Mesenchymal stem cell (in vitro differentiated cells and primary cell): ENCODE measurements at regions not wholly inside any gene's neighbourhood (a gene's known extent, or its start where the extent isn't known, plus 50 kb on each side); places are given as distances from the start of the nearest gene placed in this dataset.

Experiments used
- DNase-seq: peaks from one replicate; pipeline ENCODE4 v3.0.0-alpha.2; 2013
- H2AFZ ChIP-seq: one replicate; pipeline ENCODE4 v1.6.1; 2013; ENCODE audit warnings: low read depth, mild to moderate bottlenecking, control low read depth, inconsistent platforms, low read length, moderate library complexity
- H2AK5ac ChIP-seq: 2 replicates; pipeline ENCODE4 v1.6.1; 2013; ENCODE audit warnings: low read length, moderate library complexity, mild to moderate bottlenecking, inconsistent platforms; ENCODE audit not compliant: severe bottlenecking
- H2BK120ac ChIP-seq: one replicate; pipeline ENCODE4 v1.6.1; 2013; ENCODE audit warnings: low read depth, mild to moderate bottlenecking, inconsistent platforms, low read length, moderate library complexity
- H2BK12ac ChIP-seq, 2 experiments: one replicate each; pipeline ENCODE4 v1.6.1; 2013; ENCODE audit warnings: inconsistent platforms in 2 of 2, low read length in 2 of 2, mild to moderate bottlenecking in 2 of 2, moderate library complexity in 2 of 2, control low read depth in 1 of 2
- H2BK15ac ChIP-seq: one replicate; pipeline ENCODE4 v1.6.1; 2013; ENCODE audit warnings: mild to moderate bottlenecking, low read depth, inconsistent platforms; ENCODE audit not compliant: poor library complexity, severe bottlenecking
- H2BK5ac ChIP-seq: 2 replicates; pipeline ENCODE4 v1.6.1; 2013; ENCODE audit warnings: low read depth, mild to moderate bottlenecking, low read length, control low read depth, inconsistent platforms; ENCODE audit not compliant: poor library complexity, severe bottlenecking
- H3K14ac ChIP-seq, 2 experiments: one replicate each; pipeline ENCODE4 v1.6.1; 2013; ENCODE audit warnings: inconsistent platforms in 2 of 2, low read length in 2 of 2, control low read depth in 1 of 2, mild to moderate bottlenecking in 1 of 2, moderate library complexity in 1 of 2
- H3K18ac ChIP-seq, 2 experiments: one replicate each; pipeline ENCODE4 v1.6.1; 2013; ENCODE audit warnings: inconsistent platforms in 2 of 2, low read length in 2 of 2, control low read depth in 1 of 2, low read depth in 1 of 2, mild to moderate bottlenecking in 1 of 2
- H3K23ac ChIP-seq, 2 experiments: one replicate each; pipeline ENCODE4 v1.6.1; 2013; ENCODE audit warnings: inconsistent platforms in 2 of 2, low read length in 2 of 2, mild to moderate bottlenecking in 2 of 2, moderate library complexity in 2 of 2, control low read depth in 1 of 2
- H3K27ac ChIP-seq: 2 replicates; pipeline ENCODE4 v1.5.1; 2013; ENCODE audit warnings: mild to moderate bottlenecking, moderate library complexity, low read length, control low read depth, inconsistent platforms; ENCODE audit not compliant: poor library complexity, severe bottlenecking
- H3K27me3 ChIP-seq, 2 experiments: 2 replicates each; pipeline versions ENCODE4 v1.6.1 to v1.7.0; 2013; ENCODE audit warnings: low read length in 2 of 2, mild to moderate bottlenecking in 2 of 2, moderate library complexity in 2 of 2, control low read depth in 1 of 2, inconsistent platforms in 1 of 2; ENCODE audit not compliant: control insufficient read depth in 1 of 2, insufficient read depth in 1 of 2
- H3K36me3 ChIP-seq, 2 experiments: 2 replicates each; pipeline versions ENCODE4 v1.6.1 to v1.7.0; 2013; ENCODE audit warnings: low read length in 2 of 2, control low read depth in 1 of 2, inconsistent platforms in 1 of 2, low read depth in 1 of 2, mild to moderate bottlenecking in 1 of 2; ENCODE audit not compliant: insufficient read depth in 2 of 2, control insufficient read depth in 1 of 2
- H3K4ac ChIP-seq, 2 experiments: one replicate each; pipeline ENCODE4 v1.6.1; 2013; ENCODE audit warnings: inconsistent platforms in 2 of 2, low read length in 2 of 2, mild to moderate bottlenecking in 2 of 2, moderate library complexity in 2 of 2, control low read depth in 1 of 2, low read depth in 1 of 2
- H3K4me1 ChIP-seq: 2 replicates; pipeline ENCODE4 v1.6.1; 2013; ENCODE audit warnings: low read depth, low read length, control low read depth; ENCODE audit not compliant: control insufficient read depth, insufficient read depth
- H3K4me2 ChIP-seq: 2 replicates; pipeline ENCODE4 v1.6.1; 2013; ENCODE audit warnings: low read length, mild to moderate bottlenecking, inconsistent platforms; ENCODE audit not compliant: poor library complexity, severe bottlenecking
- H3K4me3 ChIP-seq, 2 experiments: 2 replicates each; pipeline versions ENCODE4 v1.5.1 to v1.7.0; 2013; ENCODE audit warnings: low read length in 2 of 2, mild to moderate bottlenecking in 2 of 2, control low read depth in 1 of 2, low read depth in 1 of 2; ENCODE audit not compliant: insufficient read depth in 1 of 2
- H3K79me1 ChIP-seq: replicated peaks from 2 replicates; pipeline ENCODE4 v1.6.1; 2013; ENCODE audit warnings: mild to moderate bottlenecking, control low read depth, low read length, inconsistent platforms; ENCODE audit not compliant: poor library complexity, severe bottlenecking
- H3K9ac ChIP-seq: 2 replicates; pipeline ENCODE4 v1.7.0; 2013; ENCODE audit warnings: mild to moderate bottlenecking, low read length, moderate library complexity
- H3K9me3 ChIP-seq: 2 replicates; pipeline ENCODE4 v1.7.0; 2013; ENCODE audit warnings: mild to moderate bottlenecking, low read length; ENCODE audit not compliant: control insufficient read depth
- H4K8ac ChIP-seq: one replicate; pipeline ENCODE4 v1.6.1; 2013; ENCODE audit warnings: inconsistent platforms, mild to moderate bottlenecking, low read length, moderate library complexity
- H4K91ac ChIP-seq: one replicate; pipeline ENCODE4 v1.6.1; 2013; ENCODE audit warnings: mild to moderate bottlenecking, low read length, inconsistent platforms
- WGBS: methylation state at CpG from one replicate; pipeline ENCODE4 v1.1.7; 2013; ENCODE audit warnings: mixed read lengths; 5-methylcytosine and 5-hydroxymethylcytosine counted together

DNA sequence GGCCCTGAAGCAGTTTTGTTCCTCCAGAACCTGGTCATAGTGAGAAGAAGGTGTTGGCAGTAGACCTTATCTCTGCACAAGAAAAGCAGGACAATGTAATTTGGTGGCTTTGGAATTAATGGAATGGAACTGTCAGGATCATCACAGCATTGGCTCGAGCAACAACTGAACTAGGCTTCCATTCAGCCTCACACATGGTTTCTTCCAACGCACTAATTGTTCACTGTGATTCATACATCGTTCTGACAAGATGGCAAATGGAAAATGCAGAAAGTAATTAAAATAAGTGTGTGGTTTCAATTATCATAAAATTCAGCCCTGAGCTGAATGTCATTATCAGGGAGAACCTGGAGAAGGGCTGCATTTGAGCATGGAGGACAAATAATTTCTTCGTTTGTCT, 80.6 kb downstream of the MFSD1 start:
- Histone ChIP-seq H3K23ac (no peak overlapping the region), H4K91ac (no peak overlapping the region), H3K27me3 (no peaks in the 10 kb centered on the region), H3K14ac (no peak overlapping the region), H3K4ac (no peak overlapping the region), H3K4me2 (no peak overlapping the region), H2BK5ac (no peak overlapping the region), H3K18ac (no peak overlapping the region), H3K4me3 (no peak overlapping the region), H2BK12ac (no peak overlapping the region), H4K8ac (no peak overlapping the region), H3K9me3 (no peaks in the 10 kb centered on the region), H2BK120ac (no peak overlapping the region), H3K9ac (no peak overlapping the region), H3K27ac (no peak overlapping the region), H3K4me1 (no peaks in the 10 kb centered on the region), H3K36me3 (no peaks in the 10 kb centered on the region), H2AK5ac (no peak overlapping the region), H2BK15ac (no peak overlapping the region), H2AFZ (no peak overlapping the region), H3K79me1 (no peaks in the 10 kb centered on the region)
- no peak for DNase-seq
- WGBS: 81% methylated on average over 4 of the region's 4 CpGs

DNA sequence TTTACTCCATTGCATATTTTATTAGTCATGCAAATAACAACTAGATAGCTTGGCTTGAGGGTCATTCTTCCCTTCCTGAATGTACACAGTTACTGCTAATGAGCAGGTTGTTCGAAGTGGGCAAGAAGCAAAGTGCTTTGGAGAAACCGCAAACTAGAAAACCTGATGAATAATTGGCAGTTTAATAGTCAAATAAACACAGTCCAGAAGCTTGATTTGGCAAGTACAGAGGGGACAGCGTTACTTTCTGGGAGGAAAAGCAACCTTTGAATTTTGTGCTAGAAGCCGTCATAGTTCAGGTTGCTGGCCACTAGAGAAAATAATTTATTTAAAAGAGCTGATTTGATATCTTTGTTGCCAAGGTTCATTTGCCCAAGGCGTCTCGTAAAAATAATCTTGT, 94.9 kb downstream of the MFSD1 start:
- H3K23ac ChIP-seq: no peak overlapping the region
- no peak overlapping the region for H3K4me3 ChIP-seq

DNA sequence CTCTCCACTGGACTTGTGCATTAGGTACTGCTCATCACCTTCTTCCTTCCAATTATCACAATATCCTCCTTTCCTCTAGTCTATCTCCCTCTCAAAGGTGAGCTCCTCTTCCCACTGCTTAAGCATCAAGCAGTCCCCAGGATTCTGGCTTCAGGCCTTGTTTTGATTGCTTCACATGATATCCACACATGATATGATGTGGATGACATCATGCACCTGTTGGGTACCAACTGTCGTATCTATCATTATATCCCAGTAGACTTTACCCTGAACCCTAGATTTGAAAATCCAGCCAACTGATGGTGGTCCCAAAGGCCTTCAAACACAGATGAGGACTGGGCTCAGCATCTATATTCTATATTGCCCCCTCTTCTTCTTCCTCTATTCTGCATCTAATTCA, 104.9 kb downstream of the MFSD1 start:
- H2BK5ac ChIP-seq: no peak overlapping the region
- no peaks in the 10 kb centered on the region for H3K4me1 ChIP-seq
- no peak overlapping the region for H3K14ac ChIP-seq
- H2AK5ac ChIP-seq: no peak overlapping the region
- no peak overlapping the region for H2BK12ac ChIP-seq
- H3K79me1 ChIP-seq: no peaks in the 10 kb centered on the region
- H3K36me3 ChIP-seq: no peaks in the 10 kb centered on the region
- no peak overlapping the region for H3K4me3 ChIP-seq
- no peak overlapping the region for H3K18ac ChIP-seq
- H3K27ac ChIP-seq: no peak overlapping the region
- H3K4ac ChIP-seq: no peak overlapping the region
- H4K91ac ChIP-seq: no peak overlapping the region
- 86% methylated on average over 1 of the region's 1 CpG for WGBS
- no peak overlapping the region for H3K4me2 ChIP-seq
- H2BK15ac ChIP-seq: no peak overlapping the region
- H3K9ac ChIP-seq: no peak overlapping the region
- H3K27me3 ChIP-seq: peaks cover 0 to 2% of the 10 kb centered on the region in 2 experiments
- DNase-seq: no peak
- no peak overlapping the region for H2BK120ac ChIP-seq
- H3K23ac ChIP-seq: no peak overlapping the region
- no peak overlapping the region for H4K8ac ChIP-seq
- no peak overlapping the region for H2AFZ ChIP-seq
- H3K9me3 ChIP-seq: no peaks in the 10 kb centered on the region

More for the DNA sequence above, 94.9 kb downstream of the MFSD1 start:
- H2BK5ac ChIP-seq: no peak overlapping the region
- no peaks in the 10 kb centered on the region for H3K27me3 ChIP-seq
- WGBS: 78% methylated on average over 5 of the region's 6 CpGs
- H4K91ac ChIP-seq: no peak overlapping the region
- H2AFZ ChIP-seq: no peak overlapping the region
- no peak overlapping the region for H2BK120ac ChIP-seq
- H3K4ac ChIP-seq: no peak overlapping the region
- H2BK15ac ChIP-seq: no peak overlapping the region
- no peak overlapping the region for H3K18ac ChIP-seq
- H3K4me1 ChIP-seq: no peaks in the 10 kb centered on the region
- no peak for DNase-seq
- H2BK12ac ChIP-seq: no peak overlapping the region
- H2AK5ac ChIP-seq: no peak overlapping the region
- H4K8ac ChIP-seq: no peak overlapping the region
- H3K9ac ChIP-seq: no peak overlapping the region
- no peak overlapping the region for H3K4me2 ChIP-seq
- H3K14ac ChIP-seq: no peak overlapping the region
- no peaks in the 10 kb centered on the region for H3K9me3 ChIP-seq
- no peaks in the 10 kb centered on the region for H3K36me3 ChIP-seq
- no peak overlapping the region for H3K27ac ChIP-seq
- H3K79me1 ChIP-seq: no peaks in the 10 kb centered on the region

DNA sequence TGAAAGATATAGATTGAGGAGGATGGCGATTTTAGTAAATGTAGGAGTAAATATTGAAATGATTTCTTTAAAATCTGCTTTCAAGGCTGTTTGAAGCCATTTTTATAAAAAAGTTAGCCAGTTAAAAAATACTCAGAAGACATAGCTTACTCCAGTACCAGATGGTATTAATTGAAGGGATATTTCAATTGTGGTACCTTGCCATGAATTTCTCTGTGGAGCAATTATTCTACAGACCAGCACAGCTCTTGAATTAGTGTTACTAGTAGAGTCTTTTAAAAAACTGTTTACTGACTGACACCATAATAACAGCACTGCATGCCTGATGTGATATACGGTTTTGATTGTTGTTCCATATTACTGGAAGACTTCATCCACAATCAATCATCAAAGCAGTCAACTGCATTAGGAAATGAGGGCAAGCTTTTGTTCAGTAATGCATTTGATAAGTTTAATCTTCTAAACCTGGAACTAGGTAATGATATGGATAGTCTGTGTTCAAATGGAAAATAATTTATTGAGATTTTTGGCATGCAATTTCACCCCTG, 106.4 kb downstream of the MFSD1 start:
- Histone ChIP-seq H2AK5ac (no peak overlapping the region), H3K14ac (no peak overlapping the region), H2BK5ac (no peak overlapping the region), H3K9me3 (no peaks in the 10 kb centered on the region), H3K79me1 (no peaks in the 10 kb centered on the region), H2BK12ac (no peak overlapping the region), H3K4me2 (no peak overlapping the region), H3K9ac (no peak overlapping the region), H2AFZ (no peak overlapping the region), H2BK15ac (no peak overlapping the region), H3K36me3 (no peaks in the 10 kb centered on the region), H3K4ac (no peak overlapping the region), H4K91ac (no peak overlapping the region), H3K27me3 (peaks cover 0 to 2% of the 10 kb centered on the region in 2 experiments), H3K18ac (no peak overlapping the region), H4K8ac (no peak overlapping the region), H2BK120ac (no peak overlapping the region), H3K27ac (no peak overlapping the region), H3K4me1 (no peaks in the 10 kb centered on the region), H3K23ac (no peak overlapping the region), H3K4me3 (no peak overlapping the region)
- WGBS: 83% methylated on average over 1 of the region's 2 CpGs
- DNase-seq: no peak
